SU-DHL-6 (cell line): ENCODE measurements at regions not wholly inside any gene's neighbourhood (a gene's known extent, or its start where the extent isn't known, plus 50 kb on each side); places are given as distances from the start of the nearest gene placed in this dataset.

Experiments used
- H2AFZ ChIP-seq: fragments of 200-600 bp; sonication (generic); 2 replicates; pipeline ENCODE4 v1.6.1; 2014; ENCODE audit warnings: low read depth, mild to moderate bottlenecking, moderate library complexity, mixed read lengths, antibody characterized with exemption, low read length; ENCODE audit not compliant: severe bottlenecking
- H3F3A ChIP-seq: fragments of 200-600 bp; shearing (Covaris generic); 2 replicates; pipeline ENCODE4 v1.6.0; 2016; ENCODE audit warnings: antibody characterized with exemption, mild to moderate bottlenecking; ENCODE audit not compliant: insufficient read depth
- H3K27ac ChIP-seq: fragments of 200-600 bp; sonication (generic); 2 replicates; pipeline ENCODE4 v1.5.1; 2016; ENCODE audit warnings: low read depth, mild to moderate bottlenecking, low read length, moderate library complexity, mixed read lengths
- H3K27me3 ChIP-seq: fragments of 200-600 bp; sonication (generic), shearing (Covaris generic); 2 replicates; pipeline ENCODE4 v1.6.0; 2014; ENCODE audit warnings: mild to moderate bottlenecking, low read length
- H3K36me3 ChIP-seq: fragments of 200-600 bp; sonication (generic); 2 replicates; pipeline ENCODE4 v1.6.1; 2014; ENCODE audit warnings: mild to moderate bottlenecking, low read length, mixed read lengths
- H3K4me2 ChIP-seq: fragments of 300-600, 200-600 bp; shearing (Covaris generic), sonication (generic); 2 replicates; pipeline ENCODE4 v1.6.0; 2014; ENCODE audit warnings: low read length, low read depth, mild to moderate bottlenecking; ENCODE audit not compliant: poor library complexity, severe bottlenecking
- H3K4me3 ChIP-seq: fragments of 200-600 bp; sonication (generic); 2 replicates; pipeline ENCODE4 v1.5.1; 2014; ENCODE audit warnings: antibody characterized with exemption, low read length, mild to moderate bottlenecking, mixed read lengths; ENCODE audit not compliant: insufficient read depth, poor library complexity, severe bottlenecking
- H3K79me2 ChIP-seq: fragments of 200-600 bp; sonication (generic); 2 replicates; pipeline ENCODE4 v1.6.1; 2014; ENCODE audit warnings: mild to moderate bottlenecking, low read length, moderate library complexity; ENCODE audit not compliant: insufficient read depth
- H3K9ac ChIP-seq: fragments of 200-600 bp; sonication (generic); 2 replicates; pipeline ENCODE4 v1.7.0; 2014; ENCODE audit warnings: mild to moderate bottlenecking, low read length
- H3K9me2 ChIP-seq: fragments of 200-600 bp; sonication (generic); replicated peaks from 2 replicates; pipeline ENCODE4 v1.6.1; 2014; ENCODE audit warnings: low read length; ENCODE audit not compliant: insufficient read depth
- H3K9me3 ChIP-seq: fragments of 200-600 bp; sonication (generic); 2 replicates; pipeline ENCODE4 v1.6.1; 2014; ENCODE audit warnings: low read length, mixed read lengths; ENCODE audit not compliant: insufficient read depth
- H4K20me1 ChIP-seq: fragments of 200-600 bp; sonication (generic); 2 replicates; pipeline ENCODE4 v1.6.1; 2014; ENCODE audit warnings: low read depth, mild to moderate bottlenecking, antibody characterized with exemption, low read length, moderate library complexity, mixed read lengths
- CTCF ChIP-seq: fragments of 200-600 bp; sonication (generic); IDR thresholded peaks from one replicate; pipeline ENCODE4 v1.5.1; 2017; ENCODE audit warnings: antibody characterized with exemption, mild to moderate bottlenecking, low read length, moderate library complexity; ENCODE audit not compliant: insufficient read depth, poor library complexity, severe bottlenecking
- EZH2phosphoT487 ChIP-seq: fragments of 200-600 bp; sonication (generic), shearing (Covaris generic); conservative IDR thresholded peaks from 2 replicates; pipeline ENCODE4 v1.6.1; 2018; ENCODE audit warnings: mild to moderate bottlenecking, antibody characterized with exemption, low read length, moderate library complexity, mixed read lengths

GRCh38 chr12:40580346-40580745 lies 111.9 kb upstream of the CNTN1 start:
- no peak overlapping the region for H3K9ac ChIP-seq
- no peaks in the 10 kb centered on the region for H3K36me3 ChIP-seq
- no peak overlapping the region for H3K27ac ChIP-seq
- no peaks in the 10 kb centered on the region for H3K9me2 ChIP-seq
- H3K4me3 ChIP-seq = no peak overlapping the region
- H3K79me2 ChIP-seq = no peaks in the 10 kb centered on the region
- H2AFZ ChIP-seq = no peak overlapping the region
- TF ChIP-seq EZH2phosphoT487 (no peak), CTCF (no peak)
- H3K4me2 ChIP-seq = no peak overlapping the region
- no peaks in the 10 kb centered on the region for H3F3A ChIP-seq
- no peaks in the 10 kb centered on the region for H3K27me3 ChIP-seq
- H4K20me1 ChIP-seq = no peaks in the 10 kb centered on the region
- H3K9me3 ChIP-seq = peaks cover 21% of the 10 kb centered on the region; the same call in 1 of the 2 replicates

GRCh38 chr12:40581889-40582288 lies 110.3 kb upstream of the CNTN1 start:
- Histone ChIP-seq H3K36me3 (no peaks in the 10 kb centered on the region), H3K9me2 (no peaks in the 10 kb centered on the region), H4K20me1 (no peaks in the 10 kb centered on the region), H3K9me3 (peaks cover 21% of the 10 kb centered on the region; the same call in 1 of the 2 replicates), H2AFZ (no peak overlapping the region), H3K9ac (no peak overlapping the region), H3F3A (no peaks in the 10 kb centered on the region), H3K4me3 (no peak overlapping the region), H3K27me3 (no peaks in the 10 kb centered on the region), H3K27ac (no peak overlapping the region), H3K79me2 (no peaks in the 10 kb centered on the region), H3K4me2 (no peak overlapping the region)
- TF ChIP-seq CTCF (no peak), EZH2phosphoT487 (no peak)

GRCh38 chr12:40583743-40584142 lies 108.5 kb upstream of the CNTN1 start:
- no peak overlapping the region for H2AFZ ChIP-seq
- TF ChIP-seq EZH2phosphoT487 (no peak), CTCF (no peak)
- H3K27me3 ChIP-seq = no peaks in the 10 kb centered on the region
- H3F3A ChIP-seq = no peaks in the 10 kb centered on the region
- no peak overlapping the region for H3K27ac ChIP-seq
- no peaks in the 10 kb centered on the region for H3K36me3 ChIP-seq
- no peaks in the 10 kb centered on the region for H4K20me1 ChIP-seq
- H3K9me3 ChIP-seq = peaks cover 21% of the 10 kb centered on the region; the same call in 1 of the 2 replicates
- H3K9ac ChIP-seq = no peak overlapping the region
- no peaks in the 10 kb centered on the region for H3K79me2 ChIP-seq
- H3K9me2 ChIP-seq = no peaks in the 10 kb centered on the region
- no peak overlapping the region for H3K4me3 ChIP-seq
- H3K4me2 ChIP-seq = no peak overlapping the region

GRCh38 chr12:40584763-40585162 lies 107.5 kb upstream of the CNTN1 start:
- TF ChIP-seq CTCF (no peak), EZH2phosphoT487 (no peak)
- Histone ChIP-seq H3K36me3 (no peaks in the 10 kb centered on the region), H3F3A (no peaks in the 10 kb centered on the region), H3K9ac (no peak overlapping the region), H3K9me3 (peaks cover 20% of the 10 kb centered on the region; the same call in 1 of the 2 replicates), H3K4me2 (no peak overlapping the region), H3K27ac (no peak overlapping the region), H4K20me1 (no peaks in the 10 kb centered on the region), H2AFZ (no peak overlapping the region), H3K9me2 (no peaks in the 10 kb centered on the region), H3K79me2 (no peaks in the 10 kb centered on the region), H3K4me3 (no peak overlapping the region), H3K27me3 (no peaks in the 10 kb centered on the region)
